CD4-positive, alpha-beta T cell treated with Interleukin-6 for 4 hours (primary cell): ENCODE measurements at regions not wholly inside any gene's neighbourhood (a gene's known extent, or its start where the extent isn't known, plus 50 kb on each side); places are given as distances from the start of the nearest gene placed in this dataset.
"Not testable (repeated sequence)": the region's sequence is repeated elsewhere in the genome, so short reads cannot be mapped to it uniquely, and the experiment has no call there.

ENCODE experiments used
- DNase-seq: peaks from one replicate; pipeline ENCODE4 v3.0.0-alpha.2; 2020; ENCODE audit warnings: mixed read lengths

DNA sequence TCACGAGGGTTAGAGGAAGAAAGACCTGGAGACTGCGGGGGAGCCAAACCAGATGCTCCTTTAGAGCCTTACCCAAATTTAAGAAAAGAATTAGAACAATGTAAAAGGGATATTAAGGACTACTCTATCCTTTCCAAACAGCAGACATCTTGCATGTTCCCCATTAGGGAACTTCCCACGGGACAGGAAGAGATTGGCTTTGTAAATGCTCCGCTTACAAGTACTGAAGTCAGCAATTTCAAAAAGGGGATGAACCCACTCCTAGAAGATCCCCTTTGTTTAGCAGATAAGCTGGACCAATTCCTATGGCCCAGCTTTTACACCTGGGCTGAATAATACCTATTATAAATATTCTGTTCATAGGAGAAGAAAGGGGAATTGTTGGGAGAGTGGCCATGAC lies 74.2 kb downstream of the APOBEC1 start:
- no peak for DNase-seq

DNA sequence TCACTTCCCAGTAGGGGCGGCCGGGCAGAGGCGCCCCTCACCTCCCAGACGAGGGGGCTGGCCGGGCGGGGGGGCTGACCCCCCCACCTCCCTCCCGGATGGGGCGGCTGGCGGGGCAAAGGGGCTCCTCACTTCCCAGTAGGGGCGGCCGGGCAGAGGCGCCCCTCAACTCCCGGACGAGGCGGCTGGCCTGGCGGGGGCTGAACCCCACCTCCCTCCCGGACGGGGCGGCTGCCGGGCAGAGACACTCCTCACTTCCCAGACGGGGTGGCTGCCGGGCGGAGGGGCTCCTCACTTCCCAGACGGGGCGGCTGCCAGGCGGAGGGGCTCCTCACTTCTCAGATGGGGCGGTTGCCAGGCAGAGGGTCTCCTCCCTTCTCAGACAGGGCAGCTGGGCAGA lies 75.6 kb downstream of the APOBEC1 start:
- DNase-seq, result not testable (repeated sequence)

DNA sequence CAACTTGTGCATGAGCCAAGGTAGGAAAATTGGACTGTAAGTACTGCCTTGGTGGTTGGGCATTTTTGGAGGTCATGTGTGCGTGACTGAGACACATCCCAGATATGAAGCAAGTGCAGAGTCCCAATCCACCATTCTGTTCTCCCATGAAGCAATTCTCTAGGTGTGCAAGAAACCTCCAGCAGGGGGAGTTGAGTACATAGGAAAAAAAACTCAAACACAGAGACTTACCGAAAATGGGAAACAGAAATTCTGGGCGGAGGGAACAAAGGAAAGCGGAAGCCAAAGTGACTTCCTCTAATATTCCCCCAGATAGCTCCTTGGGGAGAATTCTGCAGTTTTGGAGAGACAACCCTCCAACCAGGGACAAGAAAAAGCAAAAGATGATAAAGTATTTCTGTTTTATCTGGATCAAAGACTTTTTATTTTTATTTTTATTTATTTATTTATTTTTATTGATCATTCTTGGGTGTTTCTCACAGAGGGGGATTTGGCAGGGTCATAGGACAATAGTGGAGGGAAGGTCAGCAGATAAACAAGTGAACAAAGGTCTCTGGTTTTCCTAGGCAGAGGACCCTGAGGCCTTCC lies 76.9 kb downstream of the APOBEC1 start:
- peak; percentile 53 for DNase-seq

DNA sequence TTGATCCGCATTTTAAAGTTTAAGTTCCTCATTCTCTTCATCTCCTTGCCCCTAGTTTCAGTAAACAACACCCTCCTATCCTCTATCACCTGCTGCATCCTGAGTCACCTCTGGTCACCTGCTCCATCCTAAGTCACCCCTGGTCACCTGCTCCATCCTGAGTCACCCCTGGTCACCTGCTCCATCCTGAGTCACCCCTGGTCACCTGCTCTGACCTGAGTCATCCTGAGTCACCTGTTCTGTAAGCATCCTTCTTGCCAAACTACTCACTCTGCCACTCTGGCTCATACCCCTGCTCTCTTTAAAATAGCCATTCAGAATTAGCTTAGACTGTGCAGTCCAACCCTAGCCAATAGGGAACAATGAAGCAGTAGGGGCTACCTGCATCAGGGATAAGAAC lies 80.6 kb upstream of the CD163 start:
- not testable (repeated sequence) for DNase-seq

DNA sequence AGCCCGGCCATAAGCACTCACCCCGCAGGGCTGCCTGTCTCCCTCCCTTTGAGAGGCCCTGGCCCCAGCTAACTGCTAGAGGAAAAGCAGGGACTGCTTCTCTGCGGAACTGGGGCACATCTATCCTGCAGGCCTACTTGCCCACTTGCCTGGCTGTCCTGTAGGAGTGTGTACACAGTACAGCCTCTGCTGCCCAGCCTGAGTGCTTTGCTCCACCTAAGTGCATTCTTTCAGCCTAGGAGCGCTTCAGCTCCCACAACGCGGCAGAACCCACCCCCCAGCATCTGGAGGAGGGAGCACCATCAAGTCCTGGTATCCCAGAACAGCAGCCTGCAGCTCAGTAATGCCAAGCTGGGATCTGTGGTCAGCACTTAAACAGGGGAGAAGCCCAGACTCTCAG lies 79.9 kb upstream of the CD163 start:
- DNase-seq, result no peak

DNA sequence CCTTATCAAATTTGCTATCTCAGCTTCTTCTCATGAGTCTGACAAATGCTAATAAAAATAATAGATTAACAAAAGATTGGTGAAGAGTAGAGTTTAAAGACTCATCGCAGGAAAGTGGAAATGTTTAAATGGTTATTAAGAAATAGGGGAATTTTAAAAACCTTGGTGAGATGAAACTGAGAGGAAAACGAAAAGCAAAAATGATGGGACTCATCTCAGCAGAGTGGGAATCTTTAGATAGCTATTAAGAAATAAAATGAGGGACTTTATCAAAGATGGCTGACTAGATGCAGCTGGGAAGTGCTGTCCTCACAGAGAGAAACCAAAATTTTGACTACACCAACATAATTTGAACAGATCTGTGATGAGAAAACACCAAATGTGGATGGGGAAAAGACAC lies 79.2 kb upstream of the CD163 start:
- DNase-seq, result no peak

DNA sequence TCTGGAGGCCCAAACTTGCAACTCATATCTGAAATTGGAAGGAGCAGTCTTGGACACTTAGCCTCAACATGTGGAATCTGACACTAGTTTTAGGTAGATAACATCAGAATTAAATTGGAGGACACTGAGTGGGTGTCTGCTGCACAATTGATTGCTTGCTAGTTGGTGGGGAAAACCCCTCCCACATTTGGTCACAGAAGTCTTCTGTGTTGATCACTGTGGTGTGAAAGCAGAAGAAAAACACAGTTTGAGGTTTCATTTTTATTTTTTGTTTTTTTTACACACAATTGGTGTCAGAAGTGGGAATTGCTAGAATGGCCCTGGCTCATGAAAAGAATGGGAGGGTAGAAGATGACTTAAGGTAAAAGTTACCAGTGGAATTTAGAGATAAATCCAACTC lies 78.0 kb upstream of the CD163 start:
- no peak for DNase-seq

DNA sequence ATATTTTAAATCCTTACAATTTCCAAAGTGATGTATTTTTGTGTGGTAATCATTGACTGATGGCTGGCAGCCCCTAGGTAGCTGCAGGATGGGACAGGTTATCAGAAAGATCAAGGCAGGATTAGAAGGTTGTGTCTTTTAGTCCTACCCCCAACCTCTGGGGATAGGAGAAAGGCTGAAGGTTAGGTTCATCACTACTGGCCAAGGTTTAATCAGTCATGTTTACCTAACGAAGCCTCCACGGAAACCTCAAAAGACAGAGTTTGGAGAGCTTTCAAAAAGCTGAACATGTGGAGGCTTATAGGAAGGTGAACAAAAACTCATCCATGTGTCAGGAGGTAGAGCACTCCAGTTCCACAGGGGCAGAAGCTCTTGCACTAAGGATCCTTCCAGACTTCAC lies 77.5 kb upstream of the CD163 start:
- no peak for DNase-seq

DNA sequence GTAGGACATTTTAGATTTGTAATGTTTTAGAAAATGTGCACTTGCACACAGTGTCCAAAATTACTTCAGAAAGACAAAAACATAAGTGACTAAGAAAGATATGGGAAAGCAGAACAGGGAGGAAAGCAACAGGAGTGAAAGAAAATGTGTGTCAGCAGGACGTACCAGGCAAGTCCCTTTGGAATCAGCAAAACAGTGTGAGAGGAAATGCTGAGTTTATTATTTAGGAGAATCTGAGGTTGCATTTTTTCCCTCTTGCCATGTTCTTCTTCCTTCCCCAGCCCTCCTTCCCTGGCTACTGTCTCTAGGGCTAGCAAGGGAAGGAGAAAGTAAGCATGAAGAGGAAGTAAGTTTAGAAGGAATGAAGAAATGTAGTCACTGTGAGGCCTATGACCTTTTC lies 67.7 kb upstream of the CD163 start:
- DNase-seq, result no peak

DNA sequence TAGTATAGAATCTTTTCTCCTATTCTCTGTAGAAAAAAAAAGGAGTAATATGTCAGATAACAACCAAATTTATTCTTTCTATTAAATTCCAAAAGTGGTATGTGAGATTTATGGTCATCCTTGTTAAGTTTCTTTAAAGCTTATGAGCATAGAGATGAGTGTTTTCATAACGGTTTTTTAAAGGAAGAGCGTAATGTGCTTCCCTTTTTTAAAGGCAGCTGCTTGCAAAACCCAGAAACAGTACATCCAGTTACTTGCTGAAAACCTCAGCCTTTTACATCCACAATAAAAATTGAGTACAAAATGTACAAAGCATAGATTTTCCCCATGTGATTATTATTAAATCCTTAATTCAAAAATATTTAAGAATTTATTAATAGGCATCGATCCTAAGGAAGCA lies 53.6 kb upstream of the CD163 start:
- no peak for DNase-seq

DNA sequence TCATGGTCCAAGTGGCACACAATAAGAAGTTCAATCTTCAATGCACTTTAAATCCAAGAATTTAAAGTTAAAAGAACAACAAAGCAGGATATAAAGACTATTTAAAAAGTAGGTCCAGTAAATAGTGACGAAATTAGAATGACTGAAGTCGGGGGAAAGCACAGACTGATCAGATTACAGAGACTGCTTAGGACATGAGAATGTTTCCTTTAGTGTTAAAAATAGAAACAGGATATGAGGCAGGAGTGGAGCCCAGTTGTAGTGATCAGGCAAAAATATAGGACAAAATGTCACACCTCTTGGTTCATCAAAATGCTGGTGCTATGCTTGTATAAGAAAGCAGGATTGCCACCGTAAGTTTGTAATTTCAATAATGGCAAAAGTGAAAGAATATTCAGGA lies 52.2 kb upstream of the CD163 start:
- no peak for DNase-seq

DNA sequence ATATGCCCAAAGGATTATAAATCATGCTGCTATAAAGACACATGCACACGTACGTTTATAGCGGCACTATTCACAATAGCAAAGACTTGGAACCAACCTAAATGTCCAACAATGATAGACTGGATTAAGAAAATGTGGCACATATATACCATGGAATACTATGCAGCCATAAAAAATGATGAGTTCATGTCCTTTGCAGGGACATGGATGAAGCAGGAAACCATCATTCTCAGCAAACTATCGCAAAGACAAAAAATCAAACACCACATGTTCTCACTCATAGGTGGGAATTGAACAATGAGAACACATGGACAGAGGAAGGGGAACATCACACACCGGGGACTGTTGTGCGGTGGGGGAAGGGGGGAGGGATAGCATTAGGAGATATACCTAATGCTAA lies 51.3 kb upstream of the CD163 start:
- DNase-seq, result not testable (repeated sequence)
